Kidney epithelial cell (primary cell): ENCODE measurements at regions not wholly inside any gene's neighbourhood (a gene's known extent, or its start where the extent isn't known, plus 50 kb on each side); places are given as distances from the start of the nearest gene placed in this dataset.
A peak's percentile ranks its signal among the peaks of the same experiment; 100 is the strongest.

ENCODE experiments used
- DNase-seq: peaks from one replicate; pipeline ENCODE4 v3.0.0-alpha.2; 2010; ENCODE audit warnings: low read depth
- H3K27me3 ChIP-seq: 2 replicates; pipeline ENCODE4 v1.6.0; 2011; ENCODE audit warnings: low read length; ENCODE audit not compliant: control insufficient read depth, insufficient read depth
- H3K36me3 ChIP-seq: 2 replicates; pipeline ENCODE4 v1.5.1; 2011; ENCODE audit warnings: low read length; ENCODE audit not compliant: control insufficient read depth, insufficient read depth
- H3K4me3 ChIP-seq: 2 replicates; pipeline ENCODE4 v1.5.1; 2011; ENCODE audit warnings: low read depth, mild to moderate bottlenecking, control low read depth, low read length
- CTCF ChIP-seq: IDR thresholded peaks from 2 replicates; pipeline ENCODE4 v1.5.1; 2011; ENCODE audit warnings: mild to moderate bottlenecking, moderate library complexity, low read length, control low read depth, inconsistent platforms; ENCODE audit not compliant: insufficient read depth, poor library complexity, severe bottlenecking

- Histone ChIP-seq H3K36me3 (no peaks in the 10 kb centered on the region), H3K27me3 (no peaks in the 10 kb centered on the region)
- TF ChIP-seq CTCF = no peak
Measured at GRCh38 chr18:50506362-50506761, 53.5 kb upstream of the MAPK4 start.

GRCh38 chr18:50507120-50507590, 52.7 kb upstream of the MAPK4 start:
- no peak for DNase-seq
- Histone ChIP-seq H3K27me3 (no peaks in the 10 kb centered on the region), H3K4me3 (no peak overlapping the region), H3K36me3 (no peaks in the 10 kb centered on the region)
- TF ChIP-seq CTCF = peak; percentile 82

More at GRCh38 chr18:50506362-50506761, 53.5 kb upstream of the MAPK4 start:
- no peak overlapping the region for H3K4me3 ChIP-seq
- DNase-seq = no peak

GRCh38 chr18:50508228-50508627, 51.7 kb upstream of the MAPK4 start:
- no peak for TF ChIP-seq CTCF
- H3K4me3 ChIP-seq = no peak overlapping the region
- no peaks in the 10 kb centered on the region for H3K36me3 ChIP-seq
- no peak for DNase-seq
- no peaks in the 10 kb centered on the region for H3K27me3 ChIP-seq

- Histone ChIP-seq H3K27me3 (no peaks in the 10 kb centered on the region), H3K36me3 (no peaks in the 10 kb centered on the region), H3K4me3 (no peak overlapping the region)
- no peak for DNase-seq
- TF ChIP-seq CTCF = no peak
Measured at GRCh38 chr18:50509012-50509411, 50.9 kb upstream of the MAPK4 start.
